HG02840 (cell line): ENCODE measurements at regions not wholly inside any gene's neighbourhood (a gene's known extent, or its start where the extent isn't known, plus 50 kb on each side); places are given as distances from the start of the nearest gene placed in this dataset.
"Not testable (repeated sequence)": the region's sequence is repeated elsewhere in the genome, so short reads cannot be mapped to it uniquely, and the experiment has no call there.

Source experiments
- ATAC-seq: cut with Tn5 transposase; IDR thresholded peaks from one replicate; pipeline ENCODE4 v1.9.1; 2021; ENCODE audit warnings: mild to moderate bottlenecking, moderate library complexity, moderate number of reproducible peaks; ENCODE audit not compliant: unreplicated experiment, low FRiP score

- no peak for ATAC-seq
These were observed 601.1 kb downstream of the ANKRD50 start for GRCh38 chr4:124111411-124111810.

GRCh38 chr4:124111922-124112321 is 600.6 kb downstream of the ANKRD50 start:
- ATAC-seq = no peak

- no peak for ATAC-seq
These were observed 594.5 kb downstream of the ANKRD50 start for GRCh38 chr4:124118061-124118460.

- ATAC-seq = no peak
These were observed 591.0 kb downstream of the ANKRD50 start for GRCh38 chr4:124121461-124121971.

GRCh38 chr4:124123181-124123580 is 589.4 kb downstream of the ANKRD50 start:
- no peak for ATAC-seq

- ATAC-seq = no peak
These were observed 588.8 kb downstream of the ANKRD50 start for GRCh38 chr4:124123721-124124120.

GRCh38 chr4:124131324-124131723 is 581.2 kb downstream of the ANKRD50 start:
- ATAC-seq = not testable (repeated sequence)

GRCh38 chr4:124132161-124132560 is 580.4 kb downstream of the ANKRD50 start:
- ATAC-seq = no peak

GRCh38 chr4:124133753-124134152 is 578.8 kb downstream of the ANKRD50 start:
- no peak for ATAC-seq

- no peak for ATAC-seq
These were observed 577.1 kb downstream of the ANKRD50 start for GRCh38 chr4:124135409-124135813.

- no peak for ATAC-seq
These were observed 573.5 kb downstream of the ANKRD50 start for GRCh38 chr4:124139044-124139443.

- ATAC-seq = no peak
These were observed 568.9 kb downstream of the ANKRD50 start for GRCh38 chr4:124143632-124144031.

GRCh38 chr4:124144238-124144654 is 568.3 kb downstream of the ANKRD50 start:
- ATAC-seq = no peak

- no peak for ATAC-seq
These were observed 566.5 kb downstream of the ANKRD50 start for GRCh38 chr4:124146068-124146467.

- no peak for ATAC-seq
These were observed 561.5 kb downstream of the ANKRD50 start for GRCh38 chr4:124151031-124151430.

- no peak for ATAC-seq
These were observed 560.4 kb downstream of the ANKRD50 start for GRCh38 chr4:124152132-124152531.

- ATAC-seq = no peak
These were observed 557.3 kb downstream of the ANKRD50 start for GRCh38 chr4:124155239-124155638.

GRCh38 chr4:124157396-124158083 is 555.0 kb downstream of the ANKRD50 start:
- ATAC-seq = no peak

- ATAC-seq = no peak
These were observed 549.1 kb downstream of the ANKRD50 start for GRCh38 chr4:124163401-124163800.

GRCh38 chr4:124167602-124168001 is 544.9 kb downstream of the ANKRD50 start:
- no peak for ATAC-seq

- not testable (repeated sequence) for ATAC-seq
These were observed 543.0 kb downstream of the ANKRD50 start for GRCh38 chr4:124169524-124169923.

- no peak for ATAC-seq
These were observed 538.6 kb downstream of the ANKRD50 start for GRCh38 chr4:124173912-124174311.
